Sigmoid colon (tissue), 6 donors: ENCODE measurements at regions not wholly inside any gene's neighbourhood (a gene's known extent, or its start where the extent isn't known, plus 50 kb on each side); places are given as distances from the start of the nearest gene placed in this dataset.

ENCODE experiments used
- DNase-seq: peaks from one replicate; pipeline ENCODE4 v3.0.0-alpha.2; 2019
- H3K27ac ChIP-seq, 4 donors: fragments of 200-600 bp; sonication (generic); one replicate each; pipeline ENCODE4 v1.5.1; 2016 to 2019; ENCODE audit warnings: mild to moderate bottlenecking in 1 of 4
- H3K27me3 ChIP-seq, 3 donors: fragments of 200-600 bp; sonication (generic); one replicate each; pipeline ENCODE4 v1.5.1; 2019; ENCODE audit warnings: mild to moderate bottlenecking in 1 of 3
- H3K36me3 ChIP-seq, 4 donors: fragments of 200-600 bp; sonication (generic); one replicate each; pipeline ENCODE4 v1.5.1; 2016 to 2019
- H3K4me1 ChIP-seq, 4 donors: fragments of 200-600 bp; sonication (generic); one replicate each; pipeline ENCODE4 v1.5.1; 2017 to 2019
- H3K4me3 ChIP-seq, 4 donors: fragments of 200-600 bp; sonication (generic); one replicate each; pipeline ENCODE4 v1.5.1; 2017 to 2019; ENCODE audit warnings: mild to moderate bottlenecking in 2 of 4, moderate library complexity in 1 of 4
- H3K9me3 ChIP-seq, 4 donors: fragments of 200-600 bp in 3 of 4; sonication (generic) in 3 of 4; one replicate each; pipeline versions ENCODE4 v1.5.1 to v1.6.1; 2013 to 2019
- CTCF ChIP-seq, 4 experiments: fragments of 450-650 bp in 3 of 4; fragments of 200-600 bp in 1 of 4; IDR thresholded peaks; one replicate each; pipeline ENCODE4 v1.5.1; 2016 to 2019; ENCODE audit warnings: antibody characterized with exemption in 4 of 4, mild to moderate bottlenecking in 3 of 4, moderate library complexity in 2 of 4
- EP300 ChIP-seq, 4 donors: sonication (generic); formaldehyde crosslinking; IDR thresholded peaks; one replicate each; pipeline ENCODE4 v1.6.1; 2017; ENCODE audit warnings: antibody characterized with exemption in 4 of 4
- POLR2A ChIP-seq, 2 donors: fragments of 450-650 bp; IDR thresholded peaks; one replicate each; pipeline ENCODE4 v1.6.1; 2016; ENCODE audit warnings: antibody characterized with exemption in 2 of 2, mild to moderate bottlenecking in 2 of 2, moderate library complexity in 2 of 2
- POLR2AphosphoS5 ChIP-seq, 4 donors: sonication (generic); formaldehyde crosslinking; IDR thresholded peaks; one replicate each; pipeline ENCODE4 v1.6.1; 2017; ENCODE audit warnings: antibody characterized with exemption in 4 of 4
- WGBS, 2 donors: extraction: QIAGEN DNeasy Blood & Tissue Kit; methylation state at CpG; one replicate each; pipeline ENCODE4 v1.1.7; 2013; 5-methylcytosine and 5-hydroxymethylcytosine counted together
- intact Hi-C: fragments of 100-400 bp; cut with DNase I; formaldehyde crosslinking; loops from one replicate; pipeline ENCODE4 v1.15.1; 2023
- donor health status: healthy with polysubstance abuse.
- donor health status: healthy.

GRCh38 chr5:118371973-118372831 lies 616.1 kb downstream of the DTWD2 start:
- 70 to 73% methylated on average over 3 of the region's 3 CpGs for WGBS, 2 donors
- intact Hi-C loops = no loop called here
- no peak for DNase-seq
- Histone ChIP-seq H3K27ac (no peak overlapping the region), H3K9me3 (no peaks in the 10 kb centered on the region), H3K4me3 (no peak overlapping the region), H3K27me3 (no peaks in the 10 kb centered on the region), H3K36me3 (no peaks in the 10 kb centered on the region), H3K4me1 (peaks cover 0 to 12% (median 5%) of the 10 kb centered on the region in 4 donors)
- TF ChIP-seq POLR2A (IDR thresholded peaks at IDR 0.05) = no peak
- TF ChIP-seq POLR2AphosphoS5 (IDR thresholded peaks at IDR 0.05) = no peak
- no peak for TF ChIP-seq CTCF (IDR thresholded peaks at IDR 0.05)
- TF ChIP-seq EP300 (IDR thresholded peaks at IDR 0.05) = no peak

- no peak for TF ChIP-seq EP300 (IDR thresholded peaks at IDR 0.05)
- no peak for TF ChIP-seq POLR2AphosphoS5 (IDR thresholded peaks at IDR 0.05)
- no peak for TF ChIP-seq POLR2A (IDR thresholded peaks at IDR 0.05)
- TF ChIP-seq CTCF (IDR thresholded peaks at IDR 0.05) = no peak
- H3K4me1 ChIP-seq = no peaks in the 10 kb centered on the region
- DNase-seq = no peak
- WGBS, 2 donors = 87% methylated on average over 3 of the region's 3 CpGs
- H3K27ac ChIP-seq = no peak overlapping the region
- intact Hi-C loops = no loop called here
- H3K4me3 ChIP-seq = no peak overlapping the region
- no peaks in the 10 kb centered on the region for H3K9me3 ChIP-seq
- no peaks in the 10 kb centered on the region for H3K36me3 ChIP-seq
- H3K27me3 ChIP-seq = no peaks in the 10 kb centered on the region
Observed at GRCh38 chr5:118366429-118366828, 621.9 kb downstream of the DTWD2 start.

DNA sequence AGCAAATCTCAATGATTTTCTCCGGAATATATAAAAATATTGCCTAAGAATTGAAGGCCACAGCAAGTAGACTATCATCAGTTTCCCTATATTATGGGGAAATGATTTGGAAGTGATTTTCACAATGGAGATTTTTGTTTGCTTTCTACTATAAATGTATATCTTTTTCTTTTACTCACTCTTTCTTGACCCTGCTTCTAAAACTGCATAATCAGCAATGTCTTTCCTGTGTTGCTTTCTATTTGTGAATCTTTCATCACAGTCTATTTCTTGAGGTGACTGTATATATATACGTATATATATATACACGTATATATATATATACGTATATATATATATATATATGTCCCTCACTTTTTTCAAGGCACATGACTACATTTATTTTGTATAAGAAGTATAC lies 622.6 kb downstream of the DTWD2 start:
- intact Hi-C loops = no loop called here
- H3K27me3 ChIP-seq = no peaks in the 10 kb centered on the region
- no peaks in the 10 kb centered on the region for H3K36me3 ChIP-seq
- H3K9me3 ChIP-seq = no peaks in the 10 kb centered on the region
- H3K4me3 ChIP-seq = no peak overlapping the region
- 57 to 64% methylated on average over 4 of the region's 4 CpGs for WGBS, 2 donors
- no peak for DNase-seq
- H3K4me1 ChIP-seq = no peaks in the 10 kb centered on the region
- no peak overlapping the region for H3K27ac ChIP-seq
- TF ChIP-seq EP300 (IDR thresholded peaks at IDR 0.05) (no peak), POLR2AphosphoS5 (IDR thresholded peaks at IDR 0.05) (no peak), CTCF (IDR thresholded peaks at IDR 0.05) (no peak), POLR2A (IDR thresholded peaks at IDR 0.05) (no peak)

GRCh38 chr5:118354797-118355196 lies 633.5 kb downstream of the DTWD2 start:
- Histone ChIP-seq H3K27ac (no peak overlapping the region), H3K4me3 (no peak overlapping the region)

More at GRCh38 chr5:118354797-118355196, 633.5 kb downstream of the DTWD2 start:
- intact Hi-C loops = no loop called here
- no peaks in the 10 kb centered on the region for H3K4me1 ChIP-seq
- DNase-seq = no peak
- TF ChIP-seq POLR2AphosphoS5 (IDR thresholded peaks at IDR 0.05) (no peak), EP300 (IDR thresholded peaks at IDR 0.05) (no peak), CTCF (IDR thresholded peaks at IDR 0.05) (no peak), POLR2A (IDR thresholded peaks at IDR 0.05) (no peak)
- H3K27me3 ChIP-seq = no peaks in the 10 kb centered on the region
- no peaks in the 10 kb centered on the region for H3K9me3 ChIP-seq
- H3K36me3 ChIP-seq = no peaks in the 10 kb centered on the region
